ENCODE measurements at regions not wholly inside any gene's neighbourhood (a gene's known extent, or its start where the extent isn't known, plus 50 kb on each side); places are given as distances from the start of the nearest gene placed in this dataset.

GRCh38 chr3:69536306-69537020, 150.6 kb upstream of the FRMD4B start:
- no peak for TF ChIP-seq CTCF (conservative IDR thresholded peaks at IDR 0.05; ENCODE audit: low read depth, low read length)
- no peak for DNase-seq (ENCODE audit: low read depth)

GRCh38 chr3:69535613-69536012, 149.7 kb upstream of the FRMD4B start:
- no peak overlapping the region for H3K4me3 ChIP-seq (ENCODE audit: low read depth, low read length)
- DNase-seq (ENCODE audit: low read depth): no peak
- TF ChIP-seq CTCF (conservative IDR thresholded peaks at IDR 0.05; ENCODE audit: low read depth, low read length): no peak

More at GRCh38 chr3:69536306-69537020, 150.6 kb upstream of the FRMD4B start:
- H3K4me3 ChIP-seq (ENCODE audit: low read depth, low read length): no peak overlapping the region

DNA sequence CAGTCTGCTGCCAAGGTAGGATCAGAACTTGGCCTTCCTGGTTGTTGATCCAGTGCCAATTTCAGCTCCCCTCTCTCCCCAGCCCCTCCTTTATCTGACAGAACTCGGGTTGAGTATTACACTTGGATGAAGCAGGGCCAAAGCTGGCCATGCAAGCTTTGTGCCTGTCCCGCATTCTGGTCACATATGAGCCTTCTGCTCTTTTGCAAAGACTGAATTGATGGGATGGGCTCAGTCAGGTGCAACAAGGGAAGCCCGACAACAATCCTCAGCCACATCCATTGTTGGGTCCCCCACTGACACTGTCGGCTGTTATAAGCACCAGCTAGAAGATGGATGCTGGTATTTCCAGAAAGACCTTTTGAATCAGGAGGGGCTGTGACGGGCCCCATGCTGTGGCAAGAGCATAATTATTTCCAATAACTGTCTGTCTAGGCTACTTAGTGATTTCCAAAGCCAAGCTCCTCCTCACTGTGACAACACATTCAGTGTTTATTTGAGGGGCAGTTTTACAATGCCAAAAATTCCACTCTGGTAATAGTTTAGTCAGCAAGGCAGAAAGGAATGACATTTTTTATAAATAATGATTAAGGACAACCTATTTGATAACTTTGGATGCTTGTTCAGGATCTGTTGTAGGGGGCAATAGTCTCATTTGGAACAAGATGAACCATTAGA, 146.8 kb upstream of the FRMD4B start:
- no peak for TF ChIP-seq CTCF (conservative IDR thresholded peaks at IDR 0.05; ENCODE audit: low read depth, low read length)

GRCh38 chr3:69531576-69532546, 146.0 kb upstream of the FRMD4B start:
- TF ChIP-seq CTCF (conservative IDR thresholded peaks at IDR 0.05; ENCODE audit: low read depth, low read length): no peak
- no peak for DNase-seq (ENCODE audit: low read depth)
- no peak overlapping the region for H3K4me3 ChIP-seq (ENCODE audit: low read depth, low read length)

More for the DNA sequence above, 146.8 kb upstream of the FRMD4B start:
- DNase-seq (ENCODE audit: low read depth): no peak
- no peak overlapping the region for H3K4me3 ChIP-seq (ENCODE audit: low read depth, low read length)

DNA sequence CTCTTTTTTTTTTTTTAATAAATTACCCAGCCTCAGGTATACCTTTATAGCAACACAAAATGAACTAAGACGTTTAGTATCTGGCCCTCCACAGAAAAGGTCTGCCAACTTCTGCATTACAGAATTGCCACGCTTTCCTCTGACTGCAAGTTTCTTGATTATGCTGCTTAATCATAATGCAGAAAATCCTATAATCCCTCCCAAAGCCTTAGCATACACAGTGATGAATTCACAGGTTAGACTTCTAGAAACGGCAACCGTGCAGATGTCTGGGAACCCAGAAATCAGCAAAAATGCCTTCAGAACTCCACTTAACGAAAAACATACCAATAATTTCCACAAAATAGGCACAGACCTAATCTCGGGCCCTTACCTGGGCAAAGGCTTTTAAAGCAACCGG, 144.7 kb upstream of the FRMD4B start:
- no peak overlapping the region for H3K4me3 ChIP-seq (ENCODE audit: low read depth, low read length)
- TF ChIP-seq CTCF (conservative IDR thresholded peaks at IDR 0.05; ENCODE audit: low read depth, low read length): no peak
- DNase-seq (ENCODE audit: low read depth): no peak

- no peak for TF ChIP-seq CTCF (conservative IDR thresholded peaks at IDR 0.05; ENCODE audit: low read depth, low read length)
- H3K4me3 ChIP-seq (ENCODE audit: low read depth, low read length): no peak overlapping the region
- DNase-seq (ENCODE audit: low read depth): no peak
These were observed 141.6 kb upstream of the FRMD4B start for GRCh38 chr3:69527498-69527897.

Measured in epithelial cell of proximal tubule (primary cell).